ENCODE measurements at regions not wholly inside any gene's neighbourhood (a gene's known extent, or its start where the extent isn't known, plus 50 kb on each side); places are given as distances from the start of the nearest gene placed in this dataset.
A peak's percentile ranks its signal among the peaks of the same experiment; 100 is the strongest.

GRCh38 chr11:29187215-29187614 is 829.6 kb downstream of the KCNA4 start:
- TF ChIP-seq CTCF (conservative IDR thresholded peaks at IDR 0.05; ENCODE audit: low read depth, low read length), result no peak
- H3K4me3 ChIP-seq (ENCODE audit: low read depth, low read length), result no peak overlapping the region

DNA sequence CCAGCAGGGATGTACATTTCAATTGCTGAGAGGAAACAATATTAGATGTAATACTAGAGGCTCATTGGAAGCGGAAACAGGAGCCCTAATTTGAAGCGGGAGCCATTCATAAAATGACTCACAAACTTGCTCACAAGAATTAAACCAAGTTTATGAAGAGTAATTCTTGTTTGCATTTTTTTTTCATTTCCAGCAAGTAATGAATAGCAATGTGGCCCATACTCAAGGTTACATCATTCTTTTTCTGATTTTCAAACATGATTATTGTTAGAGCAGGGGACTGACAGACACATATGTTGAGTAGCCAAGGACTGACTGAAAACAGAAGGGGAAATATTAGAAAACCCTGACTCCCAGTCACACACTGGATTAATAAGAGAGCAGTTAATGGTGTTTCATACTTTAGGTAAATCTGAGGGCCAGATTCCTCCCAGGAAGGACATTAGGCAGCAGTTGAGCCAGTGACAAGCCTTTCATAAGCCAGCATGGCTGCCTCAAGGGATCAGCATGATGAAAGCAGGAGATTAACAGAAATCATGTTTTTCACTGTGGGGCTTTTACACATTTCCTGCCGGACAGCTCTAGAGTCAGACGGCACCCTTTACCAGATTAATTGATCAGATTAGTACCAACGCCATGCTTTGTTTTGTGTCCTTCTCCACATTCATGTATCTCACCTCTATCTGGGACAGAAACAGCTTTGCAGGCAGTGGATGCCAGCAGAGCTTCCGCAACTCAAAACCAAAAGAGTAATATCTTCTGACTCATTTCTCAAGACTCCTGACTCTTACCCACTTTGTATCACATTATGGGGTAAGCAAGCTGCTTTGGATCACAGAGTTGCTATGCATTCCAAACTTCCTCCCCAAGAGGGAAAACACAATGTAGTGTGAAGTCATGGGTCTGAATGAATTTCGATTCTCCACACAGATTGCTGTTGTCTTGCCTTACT is 831.6 kb downstream of the KCNA4 start:
- peak; percentile 80 for DNase-seq (ENCODE audit: low read depth)
- no peak for TF ChIP-seq CTCF (conservative IDR thresholded peaks at IDR 0.05; ENCODE audit: low read depth, low read length)

More at GRCh38 chr11:29187215-29187614, 829.6 kb downstream of the KCNA4 start:
- no peak for DNase-seq (ENCODE audit: low read depth)

GRCh38 chr11:29183301-29183700 is 833.5 kb downstream of the KCNA4 start:
- no peak overlapping the region for H3K4me3 ChIP-seq (ENCODE audit: low read depth, low read length)
- no peak for TF ChIP-seq CTCF (conservative IDR thresholded peaks at IDR 0.05; ENCODE audit: low read depth, low read length)
- no peak for DNase-seq (ENCODE audit: low read depth)

More for the DNA sequence above, 831.6 kb downstream of the KCNA4 start:
- no peak overlapping the region for H3K4me3 ChIP-seq (ENCODE audit: low read depth, low read length)

- DNase-seq (ENCODE audit: low read depth), result peak; percentile 26
- TF ChIP-seq CTCF (conservative IDR thresholded peaks at IDR 0.05; ENCODE audit: low read depth, low read length), result no peak
- no peak overlapping the region for H3K4me3 ChIP-seq (ENCODE audit: low read depth, low read length)
Measured at GRCh38 chr11:29173660-29174062, 843.2 kb downstream of the KCNA4 start.

DNA sequence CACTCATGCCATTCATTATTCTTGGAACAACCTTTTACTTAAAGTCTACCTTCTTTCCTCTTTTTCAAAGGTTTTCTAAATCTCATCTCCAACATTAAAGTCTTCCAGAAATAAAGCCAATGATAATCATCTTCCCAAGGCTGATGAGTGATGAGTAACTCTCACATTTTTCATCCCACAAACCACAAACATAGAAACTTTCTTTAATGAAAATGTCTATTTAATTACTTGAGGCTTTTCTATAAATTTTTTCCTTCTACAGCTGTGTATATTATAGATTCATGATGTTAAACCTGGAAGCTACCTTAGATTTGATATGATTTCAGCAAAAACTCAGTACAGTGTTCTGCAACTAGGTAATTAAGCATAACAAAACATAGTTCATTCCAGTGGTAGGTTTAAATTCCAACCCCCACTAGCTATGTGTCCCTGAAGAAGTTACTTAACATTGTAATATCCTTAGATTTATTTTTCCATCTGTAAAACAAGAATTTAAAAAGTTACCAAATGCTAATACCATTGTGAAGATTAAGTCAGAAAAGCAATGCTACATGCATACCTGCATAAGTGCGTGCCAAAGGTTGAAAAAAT is 845.4 kb downstream of the KCNA4 start:
- no peak for DNase-seq (ENCODE audit: low read depth)
- TF ChIP-seq CTCF (conservative IDR thresholded peaks at IDR 0.05; ENCODE audit: low read depth, low read length), result no peak
- no peak overlapping the region for H3K4me3 ChIP-seq (ENCODE audit: low read depth, low read length)

GRCh38 chr11:29166306-29166705 is 850.5 kb downstream of the KCNA4 start:
- DNase-seq (ENCODE audit: low read depth), result no peak
- no peak overlapping the region for H3K4me3 ChIP-seq (ENCODE audit: low read depth, low read length)
- TF ChIP-seq CTCF (conservative IDR thresholded peaks at IDR 0.05; ENCODE audit: low read depth, low read length), result no peak

Measured in epithelial cell of proximal tubule (primary cell).